ENCODE measurements at regions not wholly inside any gene's neighbourhood (a gene's known extent, or its start where the extent isn't known, plus 50 kb on each side); places are given as distances from the start of the nearest gene placed in this dataset.
"Not testable (repeated sequence)": the region's sequence is repeated elsewhere in the genome, so short reads cannot be mapped to it uniquely, and the experiment has no call there.

DNA sequence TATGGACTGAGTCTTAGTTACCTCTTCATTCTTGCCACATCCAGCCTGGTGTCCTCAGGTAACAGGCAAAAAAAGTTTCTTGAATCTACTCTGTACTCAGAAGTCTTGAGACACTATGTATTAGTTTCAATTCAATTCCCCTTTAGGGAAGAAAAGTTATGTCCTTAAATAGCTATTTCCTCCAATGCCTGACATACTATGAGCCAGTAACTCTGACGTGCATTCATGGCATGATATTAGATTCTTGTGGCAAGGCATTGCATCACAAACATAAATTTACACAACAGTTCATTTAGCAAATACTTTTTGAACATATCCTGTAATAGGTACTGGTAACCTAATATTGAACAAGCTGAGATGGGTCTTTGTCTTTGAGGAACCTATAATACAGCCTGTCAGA lies 109.3 kb upstream of the FOXB1 start:
- ChIA-PET POLR2A (no interaction called here), CTCF (no interaction called here)
- Mint-ChIP-seq H3K27ac (ENCODE audit: unreplicated experiment) (no peak overlapping the region), H3K9me3 (ENCODE audit: unreplicated experiment) (no peaks in the 10 kb centered on the region), H3K36me3 (ENCODE audit: insufficient read depth, unreplicated experiment) (no peaks in the 10 kb centered on the region), H3K4me1 (ENCODE audit: low read depth, unreplicated experiment) (no peaks in the 10 kb centered on the region), H3K4me3 (ENCODE audit: unreplicated experiment) (no peak overlapping the region), H3K27me3 (ENCODE audit: insufficient read depth, unreplicated experiment) (peaks cover 2% of the 10 kb centered on the region)
- intact Hi-C loops (cut with micrococcal nuclease; ENCODE audit: unreplicated experiment): no loop called here
- Histone ChIP-seq H3K27me3 (replicated peaks; ENCODE audit: control insufficient read depth, insufficient read depth, low read length) (no peaks in the 10 kb centered on the region), H3K4me1 (no peaks in the 10 kb centered on the region), H3K36me3 (ENCODE audit: control insufficient read depth, insufficient read depth, low read length) (no peaks in the 10 kb centered on the region), H3K4me3 (ENCODE audit: low read depth, low read length) (no peak overlapping the region), H3K9me3 (no peaks in the 10 kb centered on the region)
- no peak for DNase-seq
- no TSS peak for BruUV-seq (replicated peaks)
- no peak for TF ChIP-seq CTCF (IDR thresholded peaks at IDR 0.05; ENCODE audit: insufficient read depth in 1 of 2, low read depth in 1 of 2, low read length in 1 of 2, severe bottlenecking in 1 of 2, unreplicated experiment in 1 of 2)

DNA sequence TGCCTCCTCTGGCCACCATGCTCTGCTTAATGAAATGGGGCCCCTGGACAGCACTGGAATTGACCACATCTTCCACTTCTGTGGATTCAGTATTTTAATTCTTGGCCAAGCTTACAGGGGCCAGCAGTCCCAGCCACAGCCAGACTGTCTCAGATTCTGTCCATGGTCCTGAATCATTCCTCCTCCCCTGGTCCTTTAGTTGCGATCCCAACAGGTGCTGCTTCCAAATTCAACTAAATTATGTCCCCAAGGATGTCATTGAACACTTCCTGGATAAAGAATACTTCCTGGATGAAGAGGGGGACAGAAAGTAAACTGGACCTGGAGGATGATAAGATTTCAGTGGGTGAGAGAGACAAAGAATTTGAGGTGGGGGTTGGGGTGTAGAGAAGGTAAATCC lies 111.1 kb upstream of the FOXB1 start:
- no peaks in the 10 kb centered on the region for H3K4me1 Mint-ChIP-seq (ENCODE audit: low read depth, unreplicated experiment)
- DNase-seq: peak in 1 of 2 experiments; percentile 29
- intact Hi-C loops (cut with micrococcal nuclease; ENCODE audit: unreplicated experiment): no loop called here
- H3K9me3 Mint-ChIP-seq (ENCODE audit: unreplicated experiment): no peaks in the 10 kb centered on the region
- H3K4me3 Mint-ChIP-seq (ENCODE audit: unreplicated experiment): no peak overlapping the region
- H3K27me3 Mint-ChIP-seq (ENCODE audit: insufficient read depth, unreplicated experiment): peaks cover 2% of the 10 kb centered on the region
- CTCF ChIA-PET: no interaction called here
- no peaks in the 10 kb centered on the region for H3K36me3 Mint-ChIP-seq (ENCODE audit: insufficient read depth, unreplicated experiment)
- Histone ChIP-seq H3K4me3 (ENCODE audit: low read depth, low read length) (no peak overlapping the region), H3K4me1 (no peaks in the 10 kb centered on the region), H3K36me3 (ENCODE audit: control insufficient read depth, insufficient read depth, low read length) (no peaks in the 10 kb centered on the region), H3K9me3 (no peaks in the 10 kb centered on the region), H3K27me3 (replicated peaks; ENCODE audit: control insufficient read depth, insufficient read depth, low read length) (no peaks in the 10 kb centered on the region)
- no TSS peak for BruUV-seq (replicated peaks)
- no peak overlapping the region for H3K27ac Mint-ChIP-seq (ENCODE audit: unreplicated experiment)
- POLR2A ChIA-PET: no interaction called here
- no peak for TF ChIP-seq CTCF (IDR thresholded peaks at IDR 0.05; ENCODE audit: insufficient read depth in 1 of 2, low read depth in 1 of 2, low read length in 1 of 2, severe bottlenecking in 1 of 2, unreplicated experiment in 1 of 2)

- H3K36me3 Mint-ChIP-seq (ENCODE audit: insufficient read depth, unreplicated experiment); H3K4me3 Mint-ChIP-seq (ENCODE audit: unreplicated experiment); H3K9me3 ChIP-seq; H3K9me3 Mint-ChIP-seq (ENCODE audit: unreplicated experiment); H3K27ac Mint-ChIP-seq (ENCODE audit: unreplicated experiment); H3K36me3 ChIP-seq (ENCODE audit: control insufficient read depth, insufficient read depth, low read length); H3K4me1 ChIP-seq; DNase-seq; H3K4me1 Mint-ChIP-seq (ENCODE audit: low read depth, unreplicated experiment); intact Hi-C loops (cut with micrococcal nuclease; ENCODE audit: unreplicated experiment); H3K4me3 ChIP-seq (ENCODE audit: low read depth, low read length); CTCF ChIA-PET; H3K27me3 ChIP-seq (replicated peaks; ENCODE audit: control insufficient read depth, insufficient read depth, low read length); BruUV-seq (replicated peaks); POLR2A ChIA-PET: not testable (repeated sequence)
- peaks cover 10% of the 10 kb centered on the region for H3K27me3 Mint-ChIP-seq (ENCODE audit: insufficient read depth, unreplicated experiment)
Measured at GRCh38 chr15:59887870-59888269, 116.2 kb upstream of the FOXB1 start.

DNA sequence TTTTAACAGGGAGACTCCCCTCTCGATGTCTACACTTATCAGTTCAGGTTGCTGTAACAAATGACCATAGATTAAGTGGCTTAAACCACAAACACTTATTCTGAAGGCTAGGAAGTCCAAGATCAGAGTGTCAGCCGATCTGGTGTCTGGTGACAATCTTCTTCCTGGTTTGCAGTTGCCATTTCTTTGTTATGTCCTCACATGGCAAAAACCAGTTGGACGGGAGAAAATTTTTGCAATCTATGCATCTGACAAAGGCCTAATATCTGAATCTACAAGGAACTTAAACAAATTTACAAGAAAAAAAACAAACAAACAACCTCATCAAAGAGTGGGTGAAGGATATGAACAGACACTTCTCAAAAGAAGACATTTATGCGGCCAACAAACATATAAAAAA lies 116.9 kb upstream of the FOXB1 start:
- Histone ChIP-seq H3K9me3 (no peaks in the 10 kb centered on the region), H3K4me1 (no peaks in the 10 kb centered on the region), H3K36me3 (ENCODE audit: control insufficient read depth, insufficient read depth, low read length) (no peaks in the 10 kb centered on the region), H3K27me3 (replicated peaks; ENCODE audit: control insufficient read depth, insufficient read depth, low read length) (no peaks in the 10 kb centered on the region), H3K4me3 (ENCODE audit: low read depth, low read length) (no peak overlapping the region)
- Mint-ChIP-seq H3K9me3 (ENCODE audit: unreplicated experiment) (peaks cover 10% of the 10 kb centered on the region), H3K27me3 (ENCODE audit: insufficient read depth, unreplicated experiment) (peaks cover 11% of the 10 kb centered on the region), H3K27ac (ENCODE audit: unreplicated experiment) (no peak overlapping the region), H3K4me3 (ENCODE audit: unreplicated experiment) (no peak overlapping the region), H3K36me3 (ENCODE audit: insufficient read depth, unreplicated experiment) (no peaks in the 10 kb centered on the region), H3K4me1 (ENCODE audit: low read depth, unreplicated experiment) (no peaks in the 10 kb centered on the region)
- DNase-seq: no peak
- intact Hi-C loops (cut with micrococcal nuclease; ENCODE audit: unreplicated experiment): no loop called here
- CTCF ChIA-PET: no interaction called here
- TF ChIP-seq CTCF (IDR thresholded peaks at IDR 0.05; ENCODE audit: insufficient read depth in 1 of 2, low read depth in 1 of 2, low read length in 1 of 2, severe bottlenecking in 1 of 2, unreplicated experiment in 1 of 2): no peak
- POLR2A ChIA-PET: no interaction called here
- no TSS peak for BruUV-seq (replicated peaks)

All from Caco-2 (cell line).